ENCODE measurements at regions not wholly inside any gene's neighbourhood (a gene's known extent, or its start where the extent isn't known, plus 50 kb on each side); places are given as distances from the start of the nearest gene placed in this dataset.

GRCh38 chr15:93274257-93274656 is 185.2 kb upstream of the RGMA start:
- TF ChIP-seq ZNF274 (IDR thresholded peaks at IDR 0.05; ENCODE audit: low read depth, low read length): no peak

GRCh38 chr15:93271871-93272270 is 182.9 kb upstream of the RGMA start:
- no peak for TF ChIP-seq ZNF274 (IDR thresholded peaks at IDR 0.05; ENCODE audit: low read depth, low read length)
- no peak overlapping the region for H3K4me3 ChIP-seq (ENCODE audit: low read length)

More at GRCh38 chr15:93274257-93274656, 185.2 kb upstream of the RGMA start:
- no peak overlapping the region for H3K4me3 ChIP-seq (ENCODE audit: low read length)

- no peak overlapping the region for H3K4me3 ChIP-seq (ENCODE audit: low read length)
- no peak for TF ChIP-seq ZNF274 (IDR thresholded peaks at IDR 0.05; ENCODE audit: low read depth, low read length)
These were observed 182.0 kb upstream of the RGMA start for GRCh38 chr15:93270937-93271467.

GRCh38 chr15:93268066-93268465 is 179.1 kb upstream of the RGMA start:
- no peak for TF ChIP-seq ZNF274 (IDR thresholded peaks at IDR 0.05; ENCODE audit: low read depth, low read length)
- no peak overlapping the region for H3K4me3 ChIP-seq (ENCODE audit: low read length)

GRCh38 chr15:93266291-93266690 is 177.3 kb upstream of the RGMA start:
- no peak for TF ChIP-seq ZNF274 (IDR thresholded peaks at IDR 0.05; ENCODE audit: low read depth, low read length)
- H3K4me3 ChIP-seq (ENCODE audit: low read length): no peak overlapping the region

GRCh38 chr15:93265111-93265556 is 176.1 kb upstream of the RGMA start:
- no peak for TF ChIP-seq ZNF274 (IDR thresholded peaks at IDR 0.05; ENCODE audit: low read depth, low read length)

GRCh38 chr15:93261845-93262244 is 172.8 kb upstream of the RGMA start:
- no peak overlapping the region for H3K4me3 ChIP-seq (ENCODE audit: low read length)
- TF ChIP-seq ZNF274 (IDR thresholded peaks at IDR 0.05; ENCODE audit: low read depth, low read length): no peak

More at GRCh38 chr15:93265111-93265556, 176.1 kb upstream of the RGMA start:
- H3K4me3 ChIP-seq (ENCODE audit: low read length): no peak overlapping the region

GRCh38 chr15:93257920-93258319 is 168.9 kb upstream of the RGMA start:
- no peak overlapping the region for H3K4me3 ChIP-seq (ENCODE audit: low read length)
- no peak for TF ChIP-seq ZNF274 (IDR thresholded peaks at IDR 0.05; ENCODE audit: low read depth, low read length)

- TF ChIP-seq ZNF274 (IDR thresholded peaks at IDR 0.05; ENCODE audit: low read depth, low read length): no peak
- no peak overlapping the region for H3K4me3 ChIP-seq (ENCODE audit: low read length)
These were observed 164.7 kb upstream of the RGMA start for GRCh38 chr15:93253681-93254080.

- H3K4me3 ChIP-seq (ENCODE audit: low read length): no peak overlapping the region
- TF ChIP-seq ZNF274 (IDR thresholded peaks at IDR 0.05; ENCODE audit: low read depth, low read length): no peak
These were observed 163.8 kb upstream of the RGMA start for GRCh38 chr15:93252780-93253179.

GRCh38 chr15:93250950-93251349 is 161.9 kb upstream of the RGMA start:
- no peak overlapping the region for H3K4me3 ChIP-seq (ENCODE audit: low read length)
- TF ChIP-seq ZNF274 (IDR thresholded peaks at IDR 0.05; ENCODE audit: low read depth, low read length): no peak

GRCh38 chr15:93250209-93250608 is 161.2 kb upstream of the RGMA start:
- H3K4me3 ChIP-seq (ENCODE audit: low read length): no peak overlapping the region
- no peak for TF ChIP-seq ZNF274 (IDR thresholded peaks at IDR 0.05; ENCODE audit: low read depth, low read length)

- no peak for TF ChIP-seq ZNF274 (IDR thresholded peaks at IDR 0.05; ENCODE audit: low read depth, low read length)
- no peak overlapping the region for H3K4me3 ChIP-seq (ENCODE audit: low read length)
These were observed 160.6 kb upstream of the RGMA start for GRCh38 chr15:93249623-93250022.

GRCh38 chr15:93247466-93248121 is 158.6 kb upstream of the RGMA start:
- no peak overlapping the region for H3K4me3 ChIP-seq (ENCODE audit: low read length)
- no peak for TF ChIP-seq ZNF274 (IDR thresholded peaks at IDR 0.05; ENCODE audit: low read depth, low read length)

Data from GM08714 (cell line).